Activated CD8-positive, alpha-beta T cell treated with anti-CD3 and anti-CD28 coated beads for 36 hours (primary cell): ENCODE measurements at regions not wholly inside any gene's neighbourhood (a gene's known extent, or its start where the extent isn't known, plus 50 kb on each side); places are given as distances from the start of the nearest gene placed in this dataset.

Experiments used
- ATAC-seq: fragments of 200-7000 bp; cut with Tn5 transposase; one replicate; pipeline ENCODE4 v1.10.0; 2021; ENCODE audit warnings: mild to moderate bottlenecking, moderate library complexity
- CTCF ChIA-PET: fragments of 350-600 bp; sonication (Branson Sonifier 250); formaldehyde crosslinking; loops from one replicate; lab custom pipeline; 2021; ENCODE audit warnings: antibody characterized with exemption; lab: Charles Lee
- POLR2A ChIA-PET: fragments of 350-600 bp; sonication (Branson Sonifier 250); formaldehyde crosslinking; loops from one replicate; lab custom pipeline; 2021; ENCODE audit warnings: antibody characterized with exemption; lab: Charles Lee
- DNase-seq: peaks from one replicate; pipeline ENCODE4 v3.0.0-alpha.2; 2020
- H3K27ac Mint-ChIP-seq: one replicate; pipeline ENCODE4 v1.8.0; 2021; ENCODE audit warnings: mild to moderate bottlenecking, mixed read lengths
- H3K27me3 Mint-ChIP-seq: one replicate; pipeline ENCODE4 v1.8.0; 2021; ENCODE audit warnings: mixed read lengths
- H3K36me3 Mint-ChIP-seq: one replicate; pipeline ENCODE4 v1.8.0; 2021; ENCODE audit warnings: low read depth, mixed read lengths
- H3K4me1 Mint-ChIP-seq: one replicate; pipeline ENCODE4 v1.8.0; 2021; ENCODE audit warnings: low read depth, mixed read lengths
- H3K4me3 Mint-ChIP-seq: one replicate; pipeline ENCODE4 v1.8.0; 2021; ENCODE audit warnings: mild to moderate bottlenecking, moderate library complexity, mixed read lengths
- H3K9me3 Mint-ChIP-seq: one replicate; pipeline ENCODE4 v1.8.0; 2021; ENCODE audit warnings: mixed read lengths
- intact Hi-C: fragments of 100-400 bp; cut with micrococcal nuclease; formaldehyde crosslinking; loops from one replicate; pipeline ENCODE4 v1.10.0; 2022
- TF ChIP-seq, protein P1 (sequence below): fragments of 200-600 bp; IDR thresholded peaks from one replicate; pipeline ENCODE4 v1.8.0; 2022; ENCODE audit warnings: antibody characterized with exemption, mild to moderate bottlenecking

DNA sequence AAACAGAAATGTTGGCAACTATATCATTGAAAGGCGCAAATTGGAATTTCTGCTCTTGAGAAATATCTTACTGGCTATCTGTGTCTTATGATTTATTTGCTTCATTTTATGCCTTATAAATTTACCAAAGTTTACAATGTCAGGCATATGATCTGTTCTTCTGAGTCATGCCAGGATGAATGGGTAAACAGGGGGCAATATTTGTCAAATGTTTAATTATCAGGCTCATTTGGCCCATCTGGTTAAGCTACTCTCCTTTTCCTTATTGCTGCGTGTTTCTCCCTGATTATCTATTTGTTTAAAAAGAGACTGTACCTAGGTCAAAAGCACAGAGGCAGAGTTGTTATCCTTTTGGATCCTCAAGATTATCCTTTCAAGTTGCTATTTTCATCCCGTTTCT lies 903.8 kb upstream of the PCDH10 start:
- no peaks in the 10 kb centered on the region for H3K27me3 Mint-ChIP-seq
- no peak overlapping the region for H3K4me3 Mint-ChIP-seq
- no peaks in the 10 kb centered on the region for H3K36me3 Mint-ChIP-seq
- ATAC-seq (no peak), DNase-seq (no peak)
- ChIA-PET CTCF (no interaction called here), POLR2A (no interaction called here)
- TF ChIP-seq, protein P1, sequence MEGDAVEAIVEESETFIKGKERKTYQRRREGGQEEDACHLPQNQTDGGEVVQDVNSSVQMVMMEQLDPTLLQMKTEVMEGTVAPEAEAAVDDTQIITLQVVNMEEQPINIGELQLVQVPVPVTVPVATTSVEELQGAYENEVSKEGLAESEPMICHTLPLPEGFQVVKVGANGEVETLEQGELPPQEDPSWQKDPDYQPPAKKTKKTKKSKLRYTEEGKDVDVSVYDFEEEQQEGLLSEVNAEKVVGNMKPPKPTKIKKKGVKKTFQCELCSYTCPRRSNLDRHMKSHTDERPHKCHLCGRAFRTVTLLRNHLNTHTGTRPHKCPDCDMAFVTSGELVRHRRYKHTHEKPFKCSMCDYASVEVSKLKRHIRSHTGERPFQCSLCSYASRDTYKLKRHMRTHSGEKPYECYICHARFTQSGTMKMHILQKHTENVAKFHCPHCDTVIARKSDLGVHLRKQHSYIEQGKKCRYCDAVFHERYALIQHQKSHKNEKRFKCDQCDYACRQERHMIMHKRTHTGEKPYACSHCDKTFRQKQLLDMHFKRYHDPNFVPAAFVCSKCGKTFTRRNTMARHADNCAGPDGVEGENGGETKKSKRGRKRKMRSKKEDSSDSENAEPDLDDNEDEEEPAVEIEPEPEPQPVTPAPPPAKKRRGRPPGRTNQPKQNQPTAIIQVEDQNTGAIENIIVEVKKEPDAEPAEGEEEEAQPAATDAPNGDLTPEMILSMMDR, result no peak
- intact Hi-C loops, result no loop called here
- no peaks in the 10 kb centered on the region for H3K4me1 Mint-ChIP-seq
- peaks cover 3% of the 10 kb centered on the region for H3K9me3 Mint-ChIP-seq
- no peak overlapping the region for H3K27ac Mint-ChIP-seq

DNA sequence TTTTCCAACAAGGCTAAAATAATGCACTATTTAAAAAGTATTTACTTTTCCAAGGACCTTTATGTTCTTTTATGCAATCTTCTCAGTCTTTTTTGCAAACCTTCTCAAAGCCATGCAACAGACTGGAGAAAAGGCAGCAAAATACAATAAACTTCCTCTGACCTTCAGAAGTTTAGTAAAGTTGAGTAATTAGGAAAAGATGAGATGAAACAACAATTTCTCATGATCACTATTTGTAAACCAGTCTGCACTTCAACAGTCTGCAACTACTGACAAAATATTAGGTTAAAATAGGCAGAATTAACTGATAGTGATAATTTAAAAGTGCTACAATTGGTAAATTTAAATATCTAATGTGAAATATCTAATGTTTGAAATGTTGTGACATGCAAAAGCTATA lies 884.9 kb upstream of the PCDH10 start:
- POLR2A ChIA-PET, result no interaction called here
- no peaks in the 10 kb centered on the region for H3K4me1 Mint-ChIP-seq
- H3K36me3 Mint-ChIP-seq, result no peaks in the 10 kb centered on the region
- intact Hi-C loops, result no loop called here
- H3K4me3 Mint-ChIP-seq, result no peak overlapping the region
- H3K27me3 Mint-ChIP-seq, result no peaks in the 10 kb centered on the region
- ATAC-seq, result no peak
- CTCF ChIA-PET, result no interaction called here
- no peak for DNase-seq
- H3K27ac Mint-ChIP-seq, result no peak overlapping the region
- TF ChIP-seq, protein P1, result no peak
- H3K9me3 Mint-ChIP-seq, result no peaks in the 10 kb centered on the region

DNA sequence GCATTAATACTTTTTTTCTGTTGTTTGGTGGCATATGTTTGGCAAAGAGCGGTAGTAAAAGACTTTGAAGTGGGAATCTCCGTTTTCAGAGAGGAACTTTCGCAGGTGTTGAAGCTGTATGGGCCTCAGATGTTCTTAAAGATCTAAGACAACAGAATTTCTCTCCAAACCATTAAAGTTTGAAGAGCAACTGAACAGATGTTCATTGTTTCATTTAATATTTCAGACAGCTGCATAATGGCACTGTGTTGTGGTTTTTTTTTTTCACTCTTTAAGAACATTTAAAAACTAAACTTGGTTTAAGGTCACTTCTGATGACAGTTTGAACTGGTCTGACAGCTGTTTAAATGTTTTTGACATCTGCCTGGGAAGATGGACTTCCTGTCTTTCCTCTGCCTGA lies 882.7 kb upstream of the PCDH10 start:
- ChIA-PET CTCF (no interaction called here), POLR2A (no interaction called here)
- H3K36me3 Mint-ChIP-seq, result no peaks in the 10 kb centered on the region
- H3K4me1 Mint-ChIP-seq, result no peaks in the 10 kb centered on the region
- TF ChIP-seq, protein P1, result no peak
- no peak for ATAC-seq
- no peak for DNase-seq
- H3K4me3 Mint-ChIP-seq, result no peak overlapping the region
- intact Hi-C loops, result no loop called here
- H3K27me3 Mint-ChIP-seq, result no peaks in the 10 kb centered on the region
- H3K9me3 Mint-ChIP-seq, result no peaks in the 10 kb centered on the region
- H3K27ac Mint-ChIP-seq, result no peak overlapping the region

DNA sequence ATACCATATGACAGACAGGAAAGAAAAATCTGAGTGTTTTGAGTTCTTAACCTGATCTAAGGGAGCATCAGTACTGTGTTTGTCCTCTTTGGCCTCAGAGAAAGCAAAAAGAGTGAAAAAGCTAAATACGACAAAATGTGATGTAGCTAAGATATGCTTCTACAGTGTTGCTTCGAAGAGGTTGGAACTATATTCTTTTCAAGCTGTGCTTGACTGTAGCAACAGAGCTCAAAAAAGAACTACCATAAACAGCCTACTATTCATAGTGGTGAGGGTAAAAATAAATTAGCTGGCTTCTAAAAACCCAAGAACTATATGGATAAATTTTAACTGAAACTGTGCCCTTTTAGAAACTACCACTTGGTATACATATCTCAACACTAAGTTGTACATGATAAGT lies 881.8 kb upstream of the PCDH10 start:
- DNase-seq, result no peak
- H3K36me3 Mint-ChIP-seq, result no peaks in the 10 kb centered on the region
- no peaks in the 10 kb centered on the region for H3K4me1 Mint-ChIP-seq
- intact Hi-C loops, result no loop called here
- CTCF ChIA-PET, result no interaction called here
- no peaks in the 10 kb centered on the region for H3K27me3 Mint-ChIP-seq
- TF ChIP-seq, protein P1, result no peak
- no peak overlapping the region for H3K27ac Mint-ChIP-seq
- no peak overlapping the region for H3K4me3 Mint-ChIP-seq
- no peak for ATAC-seq
- H3K9me3 Mint-ChIP-seq, result no peaks in the 10 kb centered on the region
- POLR2A ChIA-PET, result no interaction called here

DNA sequence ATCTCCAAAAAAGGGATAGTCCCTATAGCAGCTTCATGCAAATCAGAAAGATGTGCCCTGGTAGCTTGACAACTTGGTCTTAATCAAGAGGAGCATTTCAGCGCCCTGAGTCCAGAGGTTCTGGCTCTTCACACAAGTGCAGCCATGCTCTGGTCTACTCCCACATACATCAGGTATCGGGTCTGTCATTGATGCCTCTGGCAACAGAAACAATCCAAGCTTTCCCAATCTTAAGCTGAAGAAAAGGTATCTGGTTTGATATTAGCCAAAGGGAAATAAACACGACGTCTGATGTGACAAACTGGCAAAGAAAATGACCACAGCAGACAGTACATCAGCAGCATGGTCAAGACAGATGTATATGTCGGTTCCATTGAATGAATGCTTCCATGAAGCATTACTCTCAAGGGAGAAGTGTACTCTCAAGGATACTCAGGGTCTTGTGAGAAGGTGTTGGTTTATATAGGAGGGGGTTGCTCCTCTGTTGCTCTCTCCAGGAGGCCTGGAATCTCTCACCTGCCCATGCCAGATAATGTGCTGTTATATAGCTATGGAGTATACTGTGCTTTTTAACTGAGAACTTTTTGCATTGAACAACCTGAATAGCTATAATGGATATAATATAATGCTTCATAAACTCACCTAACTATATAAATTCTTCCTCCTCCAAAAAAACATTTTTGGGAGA lies 879.6 kb upstream of the PCDH10 start:
- Mint-ChIP-seq H3K9me3 (no peaks in the 10 kb centered on the region), H3K4me1 (no peaks in the 10 kb centered on the region), H3K27me3 (no peaks in the 10 kb centered on the region), H3K36me3 (no peaks in the 10 kb centered on the region), H3K27ac (no peak overlapping the region), H3K4me3 (no peak overlapping the region)
- TF ChIP-seq, protein P1, result no peak
- POLR2A ChIA-PET, result no interaction called here
- intact Hi-C loops, result no loop called here
- no peak for ATAC-seq
- CTCF ChIA-PET, result no interaction called here
- DNase-seq, result no peak
